H9 (cell line): ENCODE measurements at regions not wholly inside any gene's neighbourhood (a gene's known extent, or its start where the extent isn't known, plus 50 kb on each side); places are given as distances from the start of the nearest gene placed in this dataset.

Experiments used
- DNase-seq: peaks from one replicate; pipeline ENCODE4 v3.0.0-alpha.2; 2017
- H2AFZ ChIP-seq: one replicate; pipeline ENCODE4 v1.6.1; 2013; ENCODE audit warnings: mild to moderate bottlenecking, low read length, control low read depth, moderate library complexity
- H2AK5ac ChIP-seq: 2 replicates; pipeline ENCODE4 v1.6.1; 2013; ENCODE audit warnings: low read length, control low read depth, mixed read lengths; ENCODE audit not compliant: insufficient read length
- H2BK120ac ChIP-seq: one replicate; pipeline ENCODE4 v1.6.1; 2013; ENCODE audit warnings: low read depth, mild to moderate bottlenecking, low read length, control low read depth, inconsistent platforms; ENCODE audit not compliant: poor library complexity, severe bottlenecking
- H2BK12ac ChIP-seq: 2 replicates; pipeline ENCODE4 v1.6.1; 2013; ENCODE audit warnings: low read length, control low read depth, mixed read lengths, low read depth; ENCODE audit not compliant: insufficient read length
- H2BK15ac ChIP-seq: 2 replicates; pipeline ENCODE4 v1.6.1; 2013; ENCODE audit warnings: low read depth, low read length, control low read depth
- H2BK20ac ChIP-seq: one replicate; pipeline ENCODE4 v1.6.1; 2013; ENCODE audit warnings: low read depth, mild to moderate bottlenecking, low read length, control low read depth, inconsistent platforms; ENCODE audit not compliant: poor library complexity, severe bottlenecking
- H2BK5ac ChIP-seq: 2 replicates; pipeline ENCODE4 v1.6.1; 2013; ENCODE audit warnings: low read length, control low read depth, mixed read lengths; ENCODE audit not compliant: insufficient read length
- H3K14ac ChIP-seq: 2 replicates; pipeline ENCODE4 v1.6.1; 2013; ENCODE audit warnings: low read length, control low read depth; ENCODE audit not compliant: insufficient read depth
- H3K18ac ChIP-seq: 2 replicates; pipeline ENCODE4 v1.6.1; 2013; ENCODE audit warnings: low read depth, mild to moderate bottlenecking, mixed read lengths, low read length, control low read depth; ENCODE audit not compliant: insufficient read length
- H3K23ac ChIP-seq: 2 replicates; pipeline ENCODE4 v1.6.1; 2013; ENCODE audit warnings: low read length, control low read depth, mixed read lengths, low read depth; ENCODE audit not compliant: insufficient read length
- H3K23me2 ChIP-seq: 2 replicates; pipeline ENCODE4 v1.6.1; 2013; ENCODE audit warnings: low read depth, mild to moderate bottlenecking, mixed read lengths, low read length, control low read depth; ENCODE audit not compliant: insufficient read length, poor library complexity, severe bottlenecking
- H3K27ac ChIP-seq: 2 replicates; pipeline ENCODE4 v1.5.1; 2013; ENCODE audit warnings: low read length, control low read depth, mixed read lengths, low read depth; ENCODE audit not compliant: insufficient read length
- H3K27me3 ChIP-seq: 2 replicates; pipeline ENCODE4 v1.6.1; 2013; ENCODE audit warnings: low read length, control low read depth, inconsistent platforms; ENCODE audit not compliant: insufficient read depth
- H3K4ac ChIP-seq: 2 replicates; pipeline ENCODE4 v1.6.1; 2013; ENCODE audit warnings: low read depth, mild to moderate bottlenecking, control low read depth, inconsistent platforms, low read length, moderate library complexity
- H3K4me1 ChIP-seq: 2 replicates; pipeline ENCODE4 v1.6.1; 2013; ENCODE audit warnings: low read length, control low read depth, inconsistent platforms; ENCODE audit not compliant: insufficient read depth
- H3K4me2 ChIP-seq: 2 replicates; pipeline ENCODE4 v1.6.1; 2013; ENCODE audit warnings: low read length, control low read depth, mixed read lengths; ENCODE audit not compliant: insufficient read length, insufficient read depth
- H3K56ac ChIP-seq: 2 replicates; pipeline ENCODE4 v1.6.1; 2013; ENCODE audit warnings: low read depth, mild to moderate bottlenecking, mixed read lengths, low read length, control low read depth; ENCODE audit not compliant: insufficient read length
- H3K79me1 ChIP-seq: 2 replicates; pipeline ENCODE4 v1.6.1; 2013; ENCODE audit warnings: low read depth, mild to moderate bottlenecking, moderate library complexity, low read length, control low read depth, inconsistent platforms; ENCODE audit not compliant: insufficient read depth, poor library complexity, severe bottlenecking
- H3K79me2 ChIP-seq: 2 replicates; pipeline ENCODE4 v1.6.1; 2013; ENCODE audit warnings: low read length, control low read depth, inconsistent platforms; ENCODE audit not compliant: insufficient read depth
- H3K9ac ChIP-seq: 2 replicates; pipeline ENCODE4 v1.6.1; 2013; ENCODE audit warnings: low read length, control low read depth, mixed read lengths; ENCODE audit not compliant: insufficient read length; ENCODE audit errors: extremely low read depth
- H3K9me3 ChIP-seq: one replicate; pipeline ENCODE4 v1.6.1; 2013; ENCODE audit warnings: low read depth, low read length, inconsistent platforms; ENCODE audit not compliant: control insufficient read depth
- H3T11ph ChIP-seq: one replicate; pipeline ENCODE4 v1.6.1; 2013; ENCODE audit warnings: mild to moderate bottlenecking, low read length, control low read depth, inconsistent platforms
- H4K20me1 ChIP-seq: one replicate; pipeline ENCODE4 v1.6.1; 2013; ENCODE audit not compliant: control insufficient read depth, insufficient read length, insufficient read depth
- H4K5ac ChIP-seq: 2 replicates; pipeline ENCODE4 v1.6.1; 2013; ENCODE audit warnings: low read depth, mild to moderate bottlenecking, mixed read lengths, low read length, control low read depth; ENCODE audit not compliant: insufficient read length
- H4K8ac ChIP-seq: replicated peaks from 2 replicates; pipeline ENCODE4 v1.6.1; 2013; ENCODE audit warnings: low read length, control low read depth, mixed read lengths, low read depth; ENCODE audit not compliant: insufficient read length
- H4K91ac ChIP-seq: 2 replicates; pipeline ENCODE4 v1.6.1; 2013; ENCODE audit warnings: low read depth, mild to moderate bottlenecking, moderate library complexity, mixed read lengths, low read length, control low read depth; ENCODE audit not compliant: insufficient read length
- H3K27ac Mint-ChIP-seq, 3 experiments: 2 replicates in 2 of 3; 3 replicates in 1 of 3; pipeline ENCODE4 v1.8.0; 2020 to 2021; ENCODE audit warnings: mixed read lengths in 3 of 3, mild to moderate bottlenecking in 1 of 3, moderate library complexity in 1 of 3
- H3K27me3 Mint-ChIP-seq: 2 replicates; pipeline ENCODE4 v1.8.0; 2021; ENCODE audit warnings: low read depth, mild to moderate bottlenecking, moderate library complexity, mixed read lengths
- H3K36me3 Mint-ChIP-seq, 3 experiments: 2 replicates in 2 of 3; 3 replicates in 1 of 3; pipeline ENCODE4 v1.8.0; 2020 to 2021; ENCODE audit warnings: low read depth in 3 of 3, mixed read lengths in 3 of 3; ENCODE audit not compliant: insufficient read depth in 1 of 3
- H3K4me1 Mint-ChIP-seq, 2 experiments: 2 replicates each; pipeline ENCODE4 v1.8.0; 2020; ENCODE audit warnings: mixed read lengths in 2 of 2
- H3K4me3 Mint-ChIP-seq, 2 experiments: 2 replicates in 1 of 2; 3 replicates in 1 of 2; pipeline ENCODE4 v1.8.0; 2020 to 2021; ENCODE audit warnings: mild to moderate bottlenecking in 2 of 2, mixed read lengths in 2 of 2, moderate library complexity in 1 of 2
- H3K9me3 Mint-ChIP-seq, 2 experiments: 2 replicates in 1 of 2; 3 replicates in 1 of 2; pipeline ENCODE4 v1.8.0; 2020; ENCODE audit warnings: mild to moderate bottlenecking in 2 of 2, mixed read lengths in 2 of 2, moderate library complexity in 1 of 2
- CTCF ChIP-seq: fragments of 200-600 bp; sonication (generic); conservative IDR thresholded peaks from 3 replicates; pipeline ENCODE4 v1.8.0; 2021; ENCODE audit warnings: antibody characterized with exemption, mild to moderate bottlenecking
- WGBS: extraction: QIAGEN DNeasy Blood & Tissue Kit; methylation state at CpG from one replicate; pipeline ENCODE4 v1.1.7; 2013; ENCODE audit warnings: missing lambda C conversion rate, low lambda C conversion rate, mixed read lengths; ENCODE audit not compliant: insufficient read length; ENCODE audit errors: extremely low coverage; 5-methylcytosine and 5-hydroxymethylcytosine counted together

GRCh38 chr2:65545837-65546805 is 113.7 kb upstream of the SPRED2 start:
- H3K9ac ChIP-seq: no peak overlapping the region
- H2BK120ac ChIP-seq: no peak overlapping the region
- no peak overlapping the region for H3K27ac Mint-ChIP-seq
- H3K9me3 ChIP-seq: no peaks in the 10 kb centered on the region
- H3K4me3 Mint-ChIP-seq: no peak overlapping the region
- DNase-seq: no peak
- no peaks in the 10 kb centered on the region for H3K4me1 ChIP-seq
- H3K18ac ChIP-seq: no peak overlapping the region
- no peaks in the 10 kb centered on the region for H3K27me3 ChIP-seq
- no peak overlapping the region for H2BK12ac ChIP-seq
- no peak overlapping the region for H4K5ac ChIP-seq
- peaks cover 40% of the 10 kb centered on the region for H3K27me3 Mint-ChIP-seq
- H2AK5ac ChIP-seq: no peak overlapping the region
- H3K4ac ChIP-seq: no peak overlapping the region
- H2AFZ ChIP-seq: no peak overlapping the region
- no peaks in the 10 kb centered on the region for H3K9me3 Mint-ChIP-seq
- no CpG with 5 or more reads among the region's 4 CpGs for WGBS
- H4K20me1 ChIP-seq: no peaks in the 10 kb centered on the region
- no peak overlapping the region for H3K23ac ChIP-seq
- no peak for TF ChIP-seq CTCF
- peaks cover 3 to 4% of the 10 kb centered on the region in 2 experiments; a peak in 3 of 4 replicates for H3K4me1 Mint-ChIP-seq
- H3K79me2 ChIP-seq: no peaks in the 10 kb centered on the region
- no peaks in the 10 kb centered on the region for H3K79me1 ChIP-seq
- H3K4me2 ChIP-seq: no peak overlapping the region
- no peak overlapping the region for H2BK5ac ChIP-seq
- H2BK15ac ChIP-seq: no peak overlapping the region
- H3K23me2 ChIP-seq: no peaks in the 10 kb centered on the region
- no peak overlapping the region for H4K8ac ChIP-seq
- no peak overlapping the region; the same call in 1 of the 2 replicates for H3K14ac ChIP-seq
- H3K36me3 Mint-ChIP-seq: no peaks in the 10 kb centered on the region; a peak in 1 of 7 replicates
- H3K27ac ChIP-seq: no peak overlapping the region
- H2BK20ac ChIP-seq: no peak overlapping the region
- H4K91ac ChIP-seq: no peak overlapping the region
- H3T11ph ChIP-seq: no peak overlapping the region
- H3K56ac ChIP-seq: no peak overlapping the region
